Mammary epithelial cell (primary cell): ENCODE measurements at regions not wholly inside any gene's neighbourhood (a gene's known extent, or its start where the extent isn't known, plus 50 kb on each side); places are given as distances from the start of the nearest gene placed in this dataset.

Source experiments
- CTCF ChIP-seq, 2 donors: IDR thresholded peaks in 1 of 2; conservative IDR thresholded peaks in 1 of 2; 2 replicates each; pipeline ENCODE4 v1.5.1; 2011 to 2012; ENCODE audit warnings: inconsistent platforms in 2 of 2, low read length in 2 of 2, mild to moderate bottlenecking in 2 of 2, control low read depth in 1 of 2, low read depth in 1 of 2; ENCODE audit not compliant: insufficient read depth in 1 of 2; ENCODE audit errors: extremely low read depth in 1 of 2
- EZH2 ChIP-seq: IDR thresholded peaks from 2 replicates; pipeline ENCODE4 v1.6.1; 2012; ENCODE audit warnings: low read length, inconsistent platforms, borderline replicate concordance

- no peak for TF ChIP-seq CTCF (conservative IDR thresholded peaks at IDR 0.05 in 1 of 2, IDR thresholded peaks at IDR 0.05 in 1 of 2; ENCODE audit: extremely low read depth in 1 of 2, insufficient read depth in 1 of 2, low read depth in 1 of 2, low read length in 2 of 2)
- TF ChIP-seq EZH2: no peak
These were observed 496.5 kb downstream of the TOX3 start for GRCh38 chr16:52050418-52050817.
